Right ventricle myocardium inferior (tissue), 1 donor: ENCODE measurements at regions not wholly inside any gene's neighbourhood (a gene's known extent, or its start where the extent isn't known, plus 50 kb on each side); places are given as distances from the start of the nearest gene placed in this dataset.
"Not testable (repeated sequence)": the region's sequence is repeated elsewhere in the genome, so short reads cannot be mapped to it uniquely, and the experiment has no call there.

ENCODE experiments used
- ATAC-seq: fragments of 200-7000 bp; cut with Tn5 transposase; one replicate; pipeline ENCODE4 v1.9.1; 2020; ENCODE audit warnings: mild to moderate bottlenecking, moderate library complexity
- DNase-seq: peaks from one replicate; pipeline ENCODE4 v3.0.0; 2021; ENCODE audit errors: missing footprints
- intact Hi-C: fragments of 100-400 bp; cut with DNase I; formaldehyde crosslinking; loops from one replicate; pipeline ENCODE4 v1.11.0; 2022
- donor health status: DM: no; HTN: yes; CAD: no; lungs with severe emphysema.

DNA sequence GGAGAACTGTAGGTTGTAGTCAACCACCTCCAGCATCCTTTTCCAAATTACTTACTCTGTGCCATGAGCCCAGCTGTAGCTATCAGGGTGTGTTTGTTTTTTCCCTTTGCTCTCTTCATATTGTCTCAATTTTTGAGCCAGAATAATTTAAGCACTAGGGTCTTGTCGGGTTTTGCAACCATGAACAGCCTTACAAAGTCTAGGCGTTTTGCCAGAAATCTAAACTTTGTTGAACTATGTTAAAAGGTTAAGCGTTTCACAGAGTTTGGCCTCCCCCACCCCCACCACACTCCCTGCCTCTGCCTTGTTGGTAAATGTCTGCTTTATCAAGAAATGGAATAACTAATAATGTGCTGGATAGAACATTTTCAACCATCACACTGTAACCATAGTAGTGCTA, 190.6 kb upstream of the TTC29 start:
- peak; percentile 55 for ATAC-seq
- intact Hi-C loops, result no loop called here
- DNase-seq, result no peak

DNA sequence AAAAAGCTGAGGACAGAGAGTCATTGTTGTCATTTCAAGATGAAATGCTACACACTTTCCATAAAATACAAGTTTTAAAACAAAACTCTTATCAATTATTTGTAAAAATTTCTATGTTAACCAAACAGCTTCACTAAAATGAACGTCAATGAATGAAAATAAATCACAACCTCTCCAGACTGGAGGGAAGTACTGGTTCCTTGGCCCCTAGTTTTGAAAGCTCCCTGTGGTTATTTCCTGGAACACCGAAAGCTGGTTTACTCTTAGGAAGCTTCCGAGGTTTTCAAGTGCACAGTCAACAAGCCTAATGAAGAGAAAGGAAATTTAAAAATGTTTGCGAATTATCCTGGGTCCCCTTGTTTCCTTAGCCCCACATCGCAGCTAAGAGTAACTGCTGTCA, 191.1 kb upstream of the TTC29 start:
- ATAC-seq, result no peak
- intact Hi-C loops, result no loop called here
- no peak for DNase-seq

DNA sequence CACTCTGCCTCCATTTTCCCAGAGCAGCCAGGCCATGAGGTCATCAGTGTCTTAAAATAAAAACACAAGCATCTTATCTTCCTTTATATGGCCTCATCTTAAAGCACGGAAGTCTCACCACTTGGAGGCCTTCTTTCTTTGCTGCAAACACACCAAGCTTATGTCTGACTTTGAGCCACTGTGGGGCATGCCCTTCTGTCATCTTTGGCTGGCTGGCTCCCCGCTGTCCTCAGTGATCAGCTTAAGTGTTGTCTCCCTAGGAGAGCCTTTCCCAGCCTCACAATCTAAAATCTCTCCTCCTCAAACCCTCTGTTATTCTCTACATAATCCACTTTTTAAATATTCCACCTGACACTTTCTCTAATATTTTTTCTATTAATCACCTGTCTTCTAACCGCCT, 191.6 kb upstream of the TTC29 start:
- ATAC-seq (no peak), DNase-seq (no peak)
- intact Hi-C loops, result no loop called here

DNA sequence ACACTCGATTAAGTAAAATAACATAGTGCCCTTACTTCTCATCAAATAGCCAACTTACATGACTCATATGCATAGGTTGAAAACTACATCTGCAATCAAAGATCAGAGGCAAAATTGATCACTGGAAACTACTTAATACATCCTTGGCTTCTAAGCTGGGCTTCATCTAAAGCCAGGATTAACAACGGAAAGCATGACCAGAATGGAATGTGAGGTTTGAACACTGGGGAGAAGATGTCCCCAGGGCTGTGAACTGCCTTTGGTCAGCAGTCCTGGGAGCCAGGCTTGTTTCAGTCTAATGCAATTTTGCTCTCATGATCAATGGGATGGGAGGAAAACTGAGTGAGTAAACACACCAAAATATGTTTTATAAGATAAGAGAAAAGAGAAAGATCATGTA, 192.5 kb upstream of the TTC29 start:
- intact Hi-C loops, result no loop called here
- DNase-seq (no peak), ATAC-seq (no peak)

DNA sequence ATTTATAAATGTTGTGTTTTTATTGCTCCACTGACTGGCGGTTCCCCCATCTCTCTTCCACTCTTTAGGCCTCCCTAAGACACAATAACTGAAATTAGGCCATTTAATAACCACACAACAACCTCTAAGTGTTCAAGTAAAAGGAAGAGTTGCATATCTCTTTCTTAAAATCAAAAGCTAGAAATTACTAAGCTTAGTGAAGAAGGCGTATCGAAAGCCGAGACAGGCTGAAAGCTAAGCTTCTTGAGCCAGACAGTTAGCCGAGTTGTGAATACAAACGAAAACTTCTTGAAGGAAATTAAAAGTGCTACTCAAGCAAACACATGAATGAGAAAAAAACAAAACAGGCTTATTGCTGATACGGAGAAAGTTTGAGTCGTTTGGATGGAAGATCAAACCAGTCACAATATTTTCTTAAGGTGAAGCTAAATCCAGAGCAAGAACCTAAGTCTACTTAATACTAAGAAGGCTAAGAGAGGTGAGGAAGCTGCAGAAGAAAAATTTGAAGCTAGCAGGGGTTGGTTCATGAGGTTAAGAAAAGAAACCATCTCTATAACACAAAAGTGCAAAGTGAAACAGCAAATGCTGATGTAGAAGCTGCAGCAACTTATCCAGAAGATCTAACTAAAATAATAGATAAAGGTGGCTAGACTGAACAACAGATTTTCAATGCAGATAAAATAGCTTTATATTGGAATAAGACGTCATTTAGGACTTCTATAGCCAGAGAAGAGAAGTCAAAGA, 194.0 kb upstream of the TTC29 start:
- intact Hi-C loops, result no loop called here
- no peak for ATAC-seq

DNA sequence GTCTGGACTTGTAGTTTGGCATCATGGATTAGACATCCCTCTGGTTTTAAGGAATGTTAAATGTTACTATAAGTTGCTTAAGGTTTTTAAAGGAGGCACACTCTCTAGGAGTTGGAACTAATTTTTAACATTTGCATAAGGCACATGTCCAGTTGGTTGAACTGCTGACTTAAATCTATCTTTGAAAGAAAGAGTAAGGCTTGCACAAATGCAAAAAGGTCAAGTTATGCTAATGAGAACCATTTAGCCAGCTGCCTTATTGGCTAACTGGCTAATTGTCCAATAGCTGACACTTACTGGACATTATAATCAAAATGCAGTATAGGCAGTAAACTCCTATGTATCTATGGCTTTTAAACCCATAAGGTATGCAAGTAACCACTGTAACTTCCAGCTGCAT, 206.1 kb upstream of the TTC29 start:
- intact Hi-C loops, result no loop called here
- DNase-seq (no peak), ATAC-seq (no peak)

More for the DNA sequence above, 194.0 kb upstream of the TTC29 start:
- no peak for DNase-seq

DNA sequence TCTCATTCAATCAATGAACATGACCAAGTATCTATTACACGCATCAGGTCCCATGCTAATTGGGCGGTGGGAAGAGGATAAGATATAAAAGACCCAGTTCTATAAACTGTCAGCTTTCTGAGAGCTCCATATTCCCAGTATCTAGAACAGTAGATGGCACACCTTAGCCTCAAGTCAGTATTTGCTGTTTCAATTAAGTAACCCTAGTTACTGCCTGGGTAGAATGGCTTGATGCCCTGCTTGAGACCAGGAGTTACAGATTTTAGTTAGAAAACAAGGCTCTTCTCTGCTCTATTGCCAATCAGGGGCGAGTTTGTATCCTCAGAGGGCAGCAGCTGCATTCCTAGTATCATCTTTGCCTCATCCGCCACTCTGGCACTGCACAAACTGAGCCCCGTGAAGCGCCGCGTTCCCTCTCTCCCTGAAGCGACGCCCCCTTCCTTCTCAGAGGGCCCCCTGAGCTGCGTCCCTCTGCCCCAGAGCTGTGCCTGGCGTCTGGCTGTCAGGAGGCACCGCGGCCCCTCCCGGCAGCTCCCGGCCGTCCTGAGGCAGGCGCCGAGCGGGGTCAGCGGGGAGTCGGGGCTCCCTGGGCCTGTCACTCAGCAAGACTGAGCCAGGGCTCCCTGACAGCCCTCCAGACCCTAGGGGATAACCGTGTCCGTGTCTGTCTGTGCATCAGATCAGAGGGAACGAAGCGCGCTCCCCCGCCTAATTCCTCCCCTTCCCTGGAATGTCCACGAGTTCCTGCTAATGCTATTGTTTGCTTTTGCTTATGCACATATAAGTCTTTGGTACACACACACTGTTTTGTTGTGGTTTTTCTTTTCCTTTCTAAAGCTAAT, 212.4 kb upstream of the TTC29 start:
- ATAC-seq (peak; percentile 74), DNase-seq (peak; percentile 60)
- intact Hi-C loops, result loop anchor here (5.0 kb wide), 1 partner anchor 46 kb away; no protein-coding TSS in a partner anchor

DNA sequence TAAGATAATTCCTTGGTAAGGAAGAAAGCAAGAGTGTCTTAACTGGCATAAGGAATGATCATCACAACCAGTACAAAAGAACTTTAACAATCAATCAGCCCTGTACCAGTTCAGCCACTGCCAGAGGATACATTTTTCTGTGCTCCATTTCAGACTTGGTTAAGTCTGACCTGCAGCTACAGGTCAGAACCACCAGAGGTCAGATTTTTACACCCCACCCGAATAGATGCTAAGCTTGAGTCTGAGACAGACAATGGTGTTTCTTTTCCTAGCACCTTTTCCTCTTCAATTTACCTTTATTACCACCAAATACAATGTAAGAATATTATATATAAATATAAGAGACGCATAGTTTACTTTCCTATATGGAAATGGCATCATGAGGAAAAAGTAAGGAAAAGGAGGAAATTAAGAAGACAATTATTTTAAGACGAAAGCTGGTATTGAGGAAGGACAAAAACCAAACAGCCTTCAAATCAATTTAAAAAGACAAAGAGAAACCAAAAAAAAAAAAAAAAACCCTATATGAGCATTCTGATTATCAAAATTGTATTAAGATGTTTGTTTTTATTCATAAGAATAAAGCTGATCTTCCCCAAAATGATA, 215.3 kb upstream of the TTC29 start:
- ATAC-seq (peak; percentile 59), DNase-seq (no peak)
- intact Hi-C loops, result loop anchor here (5.0 to 10.0 kb wide), 2 partner anchors 324 to 426 kb away; partner anchors contain the start of gene EDNRA

DNA sequence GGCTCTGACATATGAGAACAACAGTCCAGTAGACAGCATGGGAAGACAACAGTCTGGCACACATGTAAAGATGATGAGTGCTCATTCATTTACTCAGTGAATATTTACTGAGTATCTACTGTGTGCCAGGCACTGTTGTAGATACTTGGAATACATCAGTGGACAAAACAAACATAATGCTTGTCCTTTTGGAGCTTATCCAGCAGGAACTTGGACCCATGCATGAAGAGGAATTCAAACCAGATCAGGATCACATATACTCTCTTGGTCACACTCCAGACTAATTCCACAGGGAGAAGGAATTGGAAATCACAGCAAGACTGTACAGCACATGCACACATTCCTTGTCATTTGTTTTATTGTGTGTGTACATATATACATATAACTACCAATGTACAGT, 217.6 kb upstream of the TTC29 start:
- ATAC-seq (no peak), DNase-seq (no peak)
- intact Hi-C loops, result loop anchor here (5.0 to 10.0 kb wide), 2 partner anchors 321 to 424 kb away; partner anchors contain the start of gene EDNRA

DNA sequence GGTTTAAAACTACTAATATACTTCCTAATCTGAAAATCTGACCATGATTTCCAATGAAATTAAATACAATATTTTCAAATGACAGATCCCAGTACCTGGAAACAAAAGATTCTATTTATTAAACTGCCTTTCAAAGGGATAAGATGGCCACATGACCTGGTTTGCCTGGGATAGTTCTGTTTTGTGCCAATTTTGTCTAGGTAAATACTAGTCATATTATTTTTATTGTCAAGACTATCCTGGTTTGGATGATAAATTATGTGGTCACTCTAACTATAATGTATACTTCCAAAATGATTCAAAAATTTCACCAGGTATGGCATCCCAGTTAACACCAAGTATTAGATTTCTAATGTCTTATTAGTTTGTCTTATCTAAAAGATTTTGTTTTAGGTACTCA, 222.5 kb upstream of the TTC29 start:
- not testable (repeated sequence) for DNase-seq, ATAC-seq
- intact Hi-C loops, result loop anchor here (10.0 kb wide), 1 partner anchor 317 kb away; the partner anchor contains the start of gene EDNRA

DNA sequence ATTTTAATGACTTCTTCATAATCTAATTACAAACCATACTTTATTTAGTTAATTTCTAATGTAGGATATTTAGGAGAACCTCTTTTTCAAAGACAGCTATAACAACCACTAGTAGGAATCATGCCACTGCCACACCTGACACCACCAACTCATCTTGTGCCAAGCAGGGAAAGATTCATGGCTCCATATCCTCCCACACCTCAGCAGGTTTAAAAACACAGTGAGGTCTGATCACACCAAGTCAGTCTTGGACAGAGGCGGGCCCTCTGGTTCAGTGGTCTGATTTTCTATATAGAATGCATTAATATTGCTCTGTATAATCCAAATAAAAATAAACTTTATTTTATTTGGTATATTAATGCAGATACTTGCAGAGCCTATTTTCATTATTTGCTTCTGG, 227.7 kb upstream of the TTC29 start:
- DNase-seq, result no peak
- intact Hi-C loops, result loop anchor here (10.0 kb wide), 1 partner anchor 151 kb away; no protein-coding TSS in a partner anchor
- no peak for ATAC-seq

DNA sequence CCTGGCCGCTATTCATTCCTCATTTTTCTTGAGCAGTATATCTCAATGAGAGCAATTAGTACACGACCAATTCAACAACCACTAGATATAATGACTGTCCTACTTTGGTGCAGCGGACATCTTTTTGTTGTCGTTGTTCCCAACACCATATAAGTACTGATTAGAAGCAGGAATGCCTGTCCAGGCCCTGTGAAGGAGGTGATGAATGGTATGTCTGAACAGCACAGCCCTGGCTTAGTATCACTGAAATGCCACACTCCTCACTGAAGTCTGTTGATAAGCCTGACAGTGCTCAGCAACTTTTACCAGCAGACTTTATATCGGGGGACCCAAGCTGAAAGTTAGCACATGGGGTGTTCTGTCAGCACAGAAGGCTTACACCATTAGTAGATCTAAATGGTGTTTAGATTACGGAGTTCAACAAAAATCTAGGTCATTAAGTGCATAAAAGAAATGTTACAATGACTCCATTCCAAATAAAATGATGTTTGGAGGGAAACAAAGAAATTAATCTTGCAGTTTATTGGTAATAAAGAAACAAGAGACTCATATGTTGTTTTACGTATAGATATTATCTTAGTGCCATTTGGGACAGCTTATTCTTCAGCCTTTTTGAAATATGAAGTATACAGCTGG, 228.3 kb upstream of the TTC29 start:
- intact Hi-C loops, result loop anchor here (10.0 kb wide), 1 partner anchor 151 kb away; no protein-coding TSS in a partner anchor
- peak; percentile 99 for ATAC-seq
- DNase-seq, result peak; percentile 35

DNA sequence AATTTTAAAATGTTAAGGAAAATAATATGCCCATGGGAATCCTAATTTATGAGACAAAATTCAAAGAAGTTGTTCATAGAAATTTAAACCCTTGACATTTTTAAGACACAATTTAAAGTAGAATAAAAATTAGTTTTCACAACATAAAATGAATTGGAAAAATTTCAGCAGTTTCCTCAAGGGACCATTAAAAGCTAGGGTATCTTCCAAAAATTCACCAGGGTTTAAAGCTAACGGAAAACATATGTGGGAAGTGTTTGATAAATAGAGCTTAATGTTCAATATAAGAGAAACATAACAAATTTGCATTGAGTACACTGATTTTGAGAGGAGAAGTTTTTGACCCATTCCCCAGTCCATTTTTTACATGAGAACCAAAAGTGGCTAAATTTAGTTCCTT, 228.9 kb upstream of the TTC29 start:
- no peak for ATAC-seq

DNA sequence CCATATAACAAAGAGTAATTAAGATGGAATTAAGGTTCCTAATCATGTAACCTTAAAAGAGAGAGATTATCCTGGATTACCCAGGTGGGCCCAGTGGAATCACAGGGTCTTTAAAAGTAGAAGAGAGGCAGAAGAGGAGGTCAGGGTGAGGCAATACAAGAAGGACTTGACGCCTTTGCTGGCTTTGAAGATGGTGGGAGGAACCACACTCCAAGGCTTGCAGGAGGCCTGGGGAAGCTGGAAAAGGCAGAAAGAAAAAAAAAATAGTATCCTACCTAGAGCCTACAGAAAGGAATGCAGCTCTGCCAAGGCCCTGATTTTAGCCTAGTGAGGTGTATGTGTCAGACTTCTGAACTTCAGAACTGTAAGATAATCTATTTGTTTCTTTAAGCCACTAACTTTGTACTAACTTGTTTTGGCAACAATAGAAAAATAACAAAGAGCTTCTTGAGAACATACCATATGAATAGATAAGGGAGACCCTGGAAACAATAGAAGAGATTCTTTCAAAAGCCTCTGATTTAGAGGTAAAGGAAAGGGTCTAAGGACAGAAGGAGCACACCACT, 229.9 kb upstream of the TTC29 start:
- ATAC-seq, result no peak
- intact Hi-C loops, result loop anchor here (10.0 kb wide), 1 partner anchor 149 kb away; no protein-coding TSS in a partner anchor
- no peak for DNase-seq

More for the DNA sequence above, 228.9 kb upstream of the TTC29 start:
- DNase-seq, result no peak
- intact Hi-C loops, result loop anchor here (10.0 kb wide), 1 partner anchor 150 kb away; no protein-coding TSS in a partner anchor

DNA sequence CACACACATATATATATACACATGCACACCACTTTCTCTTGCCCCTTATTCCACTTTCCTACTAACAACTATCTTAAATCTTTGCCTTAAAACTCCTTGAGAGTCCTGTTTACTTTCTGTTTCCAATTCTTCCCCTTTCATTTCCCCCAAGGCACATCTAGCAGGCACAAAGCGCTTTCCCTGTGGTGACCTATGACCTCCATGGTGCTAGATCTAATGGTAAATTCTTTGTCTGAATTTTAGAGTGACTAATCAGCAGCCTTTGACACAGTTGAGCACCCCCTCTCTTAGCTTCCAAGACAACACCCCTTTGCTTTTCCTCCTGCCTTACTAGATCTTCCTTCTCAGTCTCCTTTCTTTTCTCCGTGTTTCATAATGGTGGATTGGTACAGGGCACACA, 236.4 kb upstream of the TTC29 start:
- DNase-seq (no peak), ATAC-seq (no peak)
- intact Hi-C loops, result no loop called here

DNA sequence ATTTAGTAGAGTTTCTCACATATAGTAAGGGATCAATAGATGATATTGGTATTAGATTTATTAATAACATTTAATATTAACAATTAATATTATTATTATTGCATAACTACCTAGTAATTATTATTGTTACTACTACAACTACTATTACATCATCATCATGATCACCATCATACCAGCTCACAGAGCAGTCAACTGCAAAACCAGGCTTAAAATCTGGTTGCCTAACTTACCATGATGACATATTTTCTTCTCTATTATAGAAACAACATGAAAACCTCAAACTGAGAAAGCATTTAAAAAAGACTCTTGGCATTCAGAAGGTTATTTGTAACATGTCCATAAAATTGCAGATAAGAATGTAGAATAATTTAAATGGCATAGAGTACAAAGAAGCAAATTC, 247.0 kb upstream of the TTC29 start:
- no peak for DNase-seq
- intact Hi-C loops, result no loop called here
- no peak for ATAC-seq

DNA sequence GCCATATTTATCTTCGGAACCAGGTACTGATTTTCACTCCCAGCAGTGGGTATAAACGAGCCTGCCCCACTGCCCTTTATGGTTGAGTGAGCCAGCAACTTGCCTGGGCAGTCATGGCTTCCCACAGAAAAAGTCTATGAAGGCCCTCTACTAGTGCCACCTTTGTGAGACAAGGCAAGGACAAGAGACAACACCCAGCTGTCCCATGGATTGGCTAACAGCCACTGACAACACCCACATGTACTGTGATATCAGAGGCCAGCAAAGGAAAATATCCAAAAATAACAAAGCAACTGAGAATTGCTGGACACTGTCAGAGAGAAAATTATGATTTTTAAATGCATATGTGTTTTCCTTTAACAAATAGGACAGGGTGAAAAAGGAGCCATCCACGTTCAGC, 248.4 kb upstream of the TTC29 start:
- ATAC-seq, result peak; percentile 69
- no peak for DNase-seq
- intact Hi-C loops, result no loop called here

DNA sequence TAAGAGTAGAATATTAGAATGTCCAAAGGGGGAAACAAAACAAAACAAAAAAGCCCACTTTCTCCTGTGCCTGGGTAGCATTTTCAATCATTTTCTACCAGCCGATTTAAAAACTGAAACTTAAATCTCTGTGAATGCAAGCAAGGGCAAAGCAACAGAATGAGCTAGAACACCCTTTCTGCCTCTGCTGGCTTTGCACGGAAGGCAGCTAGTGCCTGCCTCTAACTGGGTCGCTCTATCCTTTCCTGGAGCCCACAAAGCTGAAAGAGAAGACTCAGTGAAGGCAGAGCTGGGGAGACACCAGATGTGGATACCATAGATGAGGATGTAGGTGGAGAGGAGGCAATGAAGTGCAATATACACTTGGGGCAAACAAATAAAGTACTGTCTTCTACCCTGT, 248.9 kb upstream of the TTC29 start:
- ATAC-seq (no peak), DNase-seq (no peak)
- intact Hi-C loops, result no loop called here
